ENCODE measurements at regions not wholly inside any gene's neighbourhood (a gene's known extent, or its start where the extent isn't known, plus 50 kb on each side); places are given as distances from the start of the nearest gene placed in this dataset.

DNA sequence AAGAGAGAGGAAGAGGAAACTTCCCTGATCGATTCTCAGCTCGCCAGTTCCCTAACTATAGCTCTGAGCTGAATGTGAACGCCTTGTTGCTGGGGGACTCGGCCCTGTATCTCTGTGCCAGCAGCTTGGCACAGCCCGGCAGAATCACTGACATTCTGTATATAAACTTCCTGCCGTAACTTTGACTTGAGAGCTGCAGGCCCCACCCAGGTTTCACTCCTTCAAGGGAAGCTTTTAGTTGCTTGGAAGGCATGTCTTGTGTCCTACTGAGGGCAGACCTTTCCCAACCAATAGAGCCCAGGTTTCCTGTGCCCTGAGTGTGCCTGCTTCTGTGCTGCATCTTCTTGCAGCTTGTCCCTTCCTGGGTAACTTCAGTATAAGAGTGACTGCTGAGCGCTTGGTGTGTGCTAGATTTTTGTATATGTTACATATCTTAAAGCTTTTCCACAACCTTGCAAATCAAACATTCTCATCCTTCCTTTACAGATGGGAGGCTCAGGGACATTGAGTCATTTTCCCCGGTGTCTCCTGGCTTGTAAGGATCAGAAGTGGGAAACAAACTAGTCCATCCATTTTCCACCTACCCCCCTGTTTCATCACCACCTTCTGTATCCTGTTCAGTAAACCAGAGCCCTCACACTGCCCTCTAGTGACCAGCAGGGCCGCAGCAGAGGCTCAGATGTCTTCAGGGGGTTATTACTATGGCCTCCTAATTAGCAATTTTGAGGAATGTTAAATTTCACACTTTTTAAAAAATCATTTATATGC lies 225.2 kb upstream of the PRSS58 start:
- TF ChIP-seq EZH2 (IDR thresholded peaks at IDR 0.05; ENCODE audit: borderline replicate concordance, low read length) (no peak), CTCF (conservative IDR thresholded peaks at IDR 0.05 in 1 of 2, IDR thresholded peaks at IDR 0.05 in 1 of 2; ENCODE audit: extremely low read depth in 1 of 2, insufficient read depth in 1 of 2, low read depth in 1 of 2, low read length in 2 of 2) (peak; percentile 97)
